Activated T-helper 9 cell treated with anti-CD3 and anti-CD28 coated beads, Interleukin-2, amount 50 U/mL, for 16 hours (primary cell): ENCODE measurements at regions not wholly inside any gene's neighbourhood (a gene's known extent, or its start where the extent isn't known, plus 50 kb on each side); places are given as distances from the start of the nearest gene placed in this dataset.
"Not testable (repeated sequence)": the region's sequence is repeated elsewhere in the genome, so short reads cannot be mapped to it uniquely, and the experiment has no call there.

Experiments used
- DNase-seq: peaks from one replicate; pipeline ENCODE4 v3.0.0-alpha.2; 2020; ENCODE audit warnings: low read depth

DNA sequence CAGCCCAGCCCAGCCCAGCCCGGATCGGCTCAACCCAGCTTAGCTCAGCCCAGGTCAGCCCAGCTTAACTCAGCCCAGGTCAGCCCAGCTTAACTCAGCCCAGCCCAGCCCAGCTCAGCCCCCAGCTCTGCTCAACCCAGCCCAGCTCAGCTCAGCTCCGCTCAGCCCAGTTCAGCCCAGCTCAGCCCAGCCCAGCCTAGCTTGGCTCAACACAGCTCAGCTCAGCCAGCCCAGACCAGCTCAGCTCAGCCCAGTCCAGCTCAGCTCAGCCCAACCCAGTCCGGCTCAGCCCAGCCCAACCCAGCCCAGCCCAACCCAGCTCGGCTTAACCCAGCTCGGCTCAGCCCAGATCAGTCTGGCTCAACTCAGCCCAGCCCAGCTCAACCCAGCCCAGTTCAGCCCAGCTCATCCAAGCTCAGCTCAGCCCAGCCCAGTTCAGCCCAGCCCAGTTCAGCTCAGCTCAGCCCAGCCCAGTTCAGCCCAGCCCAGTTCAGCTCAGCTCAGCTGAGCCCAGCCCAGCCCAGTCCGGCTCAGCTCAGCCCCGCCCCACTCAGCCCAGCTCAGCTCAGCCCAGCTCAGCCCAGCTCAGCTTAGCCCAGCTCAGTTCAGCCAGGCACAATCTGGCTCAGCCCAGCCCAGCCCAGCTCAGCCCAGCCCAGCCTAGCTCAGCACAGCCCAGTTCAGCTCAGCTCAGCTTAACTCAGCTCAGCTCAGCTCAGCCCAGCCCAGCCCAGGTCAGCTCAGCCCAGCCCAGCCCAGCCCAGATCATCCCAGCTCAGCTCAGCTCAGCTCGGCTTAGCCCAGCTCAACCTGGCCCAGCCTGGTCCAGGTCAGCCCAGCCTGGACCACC, 331.7 kb downstream of the TMEM121 start:
- no peak for DNase-seq

DNA sequence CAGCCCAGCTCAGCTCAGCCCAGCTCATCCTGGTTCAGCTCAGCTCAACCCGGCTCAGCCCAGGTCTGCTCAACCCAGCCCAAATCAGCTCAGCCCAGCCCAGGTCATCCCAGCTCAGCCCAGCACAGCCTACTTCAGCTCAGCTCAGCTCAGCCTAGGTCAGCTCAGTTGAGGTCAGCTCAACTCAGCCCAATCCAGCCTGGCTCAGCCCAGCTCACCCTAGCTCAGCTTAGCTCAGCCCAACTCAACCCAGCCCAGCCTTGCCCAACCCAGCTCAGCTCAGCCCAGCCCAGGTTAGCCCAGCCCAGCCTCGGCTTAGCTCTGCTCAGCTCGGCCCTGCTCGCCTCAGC, 332.3 kb downstream of the TMEM121 start:
- no peak for DNase-seq

DNA sequence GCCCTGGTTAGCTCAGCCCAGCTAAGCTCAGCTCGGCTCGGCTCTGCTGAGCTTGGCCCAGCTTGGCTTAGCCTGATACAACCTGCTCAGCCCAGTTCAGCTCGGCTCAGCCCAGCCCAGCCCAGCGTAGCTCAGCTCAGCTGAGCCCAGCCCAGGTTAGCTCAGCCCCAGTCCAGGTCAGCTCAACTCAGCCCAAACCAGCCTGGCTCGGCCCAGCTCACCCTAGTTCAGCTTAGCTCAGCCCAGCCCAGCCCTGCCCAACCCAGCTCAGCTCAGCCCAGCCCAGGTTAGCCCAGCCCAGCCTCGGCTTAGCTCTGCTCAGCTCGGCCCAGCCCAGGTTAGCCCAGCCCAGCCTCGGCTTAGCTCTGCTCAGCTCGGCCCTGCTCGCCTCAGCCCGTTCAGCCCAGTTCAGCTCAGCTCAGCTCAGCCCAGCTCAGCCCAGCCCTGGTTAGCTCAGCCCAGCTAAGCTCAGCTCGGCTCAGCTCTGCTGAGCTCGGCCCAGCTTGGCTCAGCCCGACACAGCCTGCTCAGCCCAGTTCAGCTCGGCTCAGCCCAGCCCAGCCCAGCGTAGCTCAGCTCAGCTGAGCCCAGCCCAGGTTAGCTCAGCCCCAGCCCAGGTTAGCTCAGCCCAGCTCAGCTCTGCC, 332.8 kb downstream of the TMEM121 start:
- not testable (repeated sequence) for DNase-seq

DNA sequence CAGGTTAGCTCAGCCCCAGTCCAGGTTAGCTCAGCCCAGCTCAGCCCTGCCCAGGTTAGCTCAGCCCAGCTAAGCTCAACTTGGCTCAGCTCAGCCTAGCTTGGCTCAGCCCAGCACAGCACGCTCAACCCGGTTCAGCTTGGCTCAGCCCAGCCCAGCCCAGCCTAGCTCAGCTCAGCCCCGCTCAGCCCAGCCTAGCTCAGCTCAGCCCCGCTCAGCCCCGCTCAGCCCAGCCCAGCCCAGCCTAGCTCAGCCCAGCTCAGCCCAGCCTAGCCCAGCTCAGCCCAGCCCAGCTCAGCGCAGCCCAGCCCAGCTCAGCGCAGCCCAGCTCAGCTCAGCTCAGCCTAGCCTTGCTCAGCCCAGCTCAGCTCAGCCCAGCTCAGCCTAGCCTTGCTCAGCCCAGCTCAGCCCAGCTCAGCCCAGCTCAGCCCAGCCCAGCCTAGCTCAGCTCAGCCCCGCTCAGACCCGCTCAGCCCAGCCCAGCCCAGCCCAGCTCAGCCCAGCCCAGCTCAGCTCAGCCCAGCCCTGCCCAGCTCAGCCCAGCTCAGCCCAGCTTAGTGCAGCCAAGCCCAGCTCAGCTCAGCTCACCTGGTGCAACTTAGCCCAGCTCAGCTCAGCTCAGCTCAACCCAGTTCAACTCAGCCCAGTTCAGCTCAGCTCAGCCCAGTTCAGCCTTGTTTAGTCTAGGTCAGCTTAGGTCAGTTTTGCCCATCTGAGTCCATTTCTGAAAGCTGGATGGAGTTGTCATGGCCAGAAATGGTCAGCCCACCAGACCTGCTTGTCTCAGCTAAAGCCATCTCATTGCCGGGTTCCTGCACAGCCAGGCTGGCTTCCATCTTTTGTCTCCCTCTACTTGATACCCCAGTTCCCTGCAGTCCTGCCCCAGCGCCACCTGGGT, 333.6 kb downstream of the TMEM121 start:
- DNase-seq = no peak

DNA sequence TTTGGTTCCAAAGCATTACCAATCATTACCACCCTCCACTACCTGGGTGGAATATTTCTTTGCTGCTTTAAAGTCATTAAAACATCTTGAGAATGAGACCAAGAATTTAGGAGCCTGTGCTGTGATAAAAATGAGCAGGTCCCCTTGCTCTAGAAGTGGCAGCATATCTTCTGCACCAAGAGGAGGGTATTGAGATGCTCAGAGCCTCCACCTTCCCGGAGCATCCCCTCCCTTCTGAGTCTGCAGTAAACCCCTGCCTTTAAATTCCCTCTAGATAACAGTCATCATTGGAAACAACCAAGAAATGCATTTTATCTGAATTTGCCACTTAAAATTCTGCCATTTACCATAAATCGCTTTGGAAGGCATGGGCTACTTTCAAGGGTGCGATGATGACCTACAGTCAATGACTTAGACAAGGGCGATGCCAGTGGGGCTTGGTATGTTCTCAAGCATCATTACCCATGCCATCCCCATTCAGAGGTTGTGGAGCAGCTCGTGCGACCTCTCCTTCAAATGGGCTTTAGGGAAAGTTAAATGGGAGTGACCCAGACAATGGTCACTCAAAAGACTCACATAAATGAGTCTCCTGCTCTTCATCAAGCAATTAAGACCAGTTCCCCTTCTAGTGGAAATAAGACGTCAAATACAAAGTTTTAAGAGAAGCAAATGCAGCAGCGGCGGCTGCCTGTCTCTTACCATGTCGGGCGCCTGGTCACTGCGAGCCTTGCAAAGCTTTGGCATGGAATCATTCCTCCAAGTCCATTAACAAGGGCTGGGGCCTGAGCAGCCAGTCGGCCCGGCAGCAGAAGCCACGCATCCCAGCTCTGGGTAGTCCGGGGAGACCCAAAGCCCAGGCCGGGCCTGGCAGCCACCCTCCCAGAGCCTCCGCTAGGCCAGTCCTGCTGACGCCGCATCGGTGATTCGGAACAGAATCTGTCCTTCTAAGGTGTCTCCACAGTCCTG, 334.5 kb downstream of the TMEM121 start:
- no peak for DNase-seq

DNA sequence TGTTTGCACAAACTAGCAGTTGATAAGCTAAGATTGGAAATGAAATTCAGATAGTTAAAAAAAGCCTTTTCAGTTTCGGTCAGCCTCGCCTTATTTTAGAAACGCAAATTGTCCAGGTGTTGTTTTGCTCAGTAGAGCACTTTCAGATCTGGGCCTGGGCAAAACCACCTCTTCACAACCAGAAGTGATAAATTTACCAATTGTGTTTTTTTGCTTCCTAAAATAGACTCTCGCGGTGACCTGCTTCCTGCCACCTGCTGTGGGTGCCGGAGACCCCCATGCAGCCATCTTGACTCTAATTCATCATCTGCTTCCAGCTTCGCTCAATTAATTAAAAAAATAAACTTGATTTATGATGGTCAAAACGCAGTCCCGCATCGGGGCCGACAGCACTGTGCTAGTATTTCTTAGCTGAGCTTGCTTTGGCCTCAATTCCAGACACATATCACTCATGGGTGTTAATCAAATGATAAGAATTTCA, 335.6 kb downstream of the TMEM121 start:
- no peak for DNase-seq

DNA sequence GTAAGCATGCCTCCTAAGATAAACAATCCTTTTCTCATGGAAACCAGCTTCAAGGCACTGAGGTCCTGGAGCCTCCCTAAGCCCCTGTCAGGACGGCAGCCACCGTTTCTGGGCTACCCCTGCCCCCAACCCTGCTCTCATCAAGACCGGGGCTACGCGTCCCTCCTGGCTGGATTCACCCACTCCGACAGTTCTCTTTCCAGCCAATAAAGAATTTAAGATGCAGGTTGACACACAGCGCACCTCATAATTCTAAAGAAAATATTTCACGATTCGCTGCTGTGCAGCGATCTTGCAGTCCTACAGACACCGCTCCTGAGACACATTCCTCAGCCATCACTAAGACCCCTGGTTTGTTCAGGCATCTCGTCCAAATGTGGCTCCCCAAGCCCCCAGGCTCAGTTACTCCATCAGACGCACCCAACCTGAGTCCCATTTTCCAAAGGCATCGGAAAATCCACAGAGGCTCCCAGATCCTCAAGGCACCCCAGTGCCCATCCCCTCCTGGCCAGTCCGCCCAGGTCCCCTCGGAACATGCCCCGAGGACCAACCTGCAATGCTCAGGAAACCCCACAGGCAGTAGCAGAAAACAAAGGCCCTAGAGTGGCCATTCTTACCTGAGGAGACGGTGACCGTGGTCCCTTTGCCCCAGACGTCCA, 336.3 kb downstream of the TMEM121 start:
- DNase-seq = no peak

DNA sequence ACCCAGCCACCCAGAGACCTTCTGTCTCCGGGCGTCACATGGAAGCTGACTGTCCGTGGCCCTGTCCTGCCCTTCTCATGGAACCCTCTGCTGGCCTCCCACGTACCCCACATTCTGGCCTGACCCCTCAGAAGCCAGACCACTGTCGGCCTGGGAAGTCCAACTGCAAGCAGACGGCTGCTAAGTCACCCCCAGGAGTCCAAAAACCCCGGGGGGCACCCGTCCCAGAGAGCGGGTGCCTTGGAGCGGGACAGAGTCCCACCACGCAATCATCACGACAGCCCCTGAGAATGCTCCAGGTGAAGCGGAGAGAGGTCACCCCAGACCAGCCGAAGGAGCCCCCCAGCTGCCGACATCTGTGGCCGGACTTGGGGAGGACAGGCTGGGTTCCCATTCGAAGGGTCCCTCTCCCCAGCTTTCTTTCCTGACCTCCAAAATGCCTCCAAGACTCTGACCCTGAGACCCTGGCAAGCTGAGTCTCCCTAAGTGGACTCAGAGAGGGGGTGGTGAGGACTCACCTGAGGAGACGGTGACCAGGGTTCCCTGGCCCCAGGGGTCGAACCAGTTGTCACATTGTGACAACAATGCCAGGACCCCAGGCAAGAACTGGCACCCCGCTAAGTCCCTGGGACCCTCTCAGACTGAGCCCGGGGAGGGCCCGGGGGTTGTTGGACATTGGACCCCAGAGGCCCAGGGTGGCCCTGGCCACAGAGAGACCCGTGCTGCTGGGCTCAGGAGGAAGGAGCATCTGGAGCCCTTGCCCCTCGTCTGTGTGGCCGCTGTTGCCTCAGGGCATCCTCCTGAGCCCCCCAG, 337.1 kb downstream of the TMEM121 start:
- DNase-seq = no peak

DNA sequence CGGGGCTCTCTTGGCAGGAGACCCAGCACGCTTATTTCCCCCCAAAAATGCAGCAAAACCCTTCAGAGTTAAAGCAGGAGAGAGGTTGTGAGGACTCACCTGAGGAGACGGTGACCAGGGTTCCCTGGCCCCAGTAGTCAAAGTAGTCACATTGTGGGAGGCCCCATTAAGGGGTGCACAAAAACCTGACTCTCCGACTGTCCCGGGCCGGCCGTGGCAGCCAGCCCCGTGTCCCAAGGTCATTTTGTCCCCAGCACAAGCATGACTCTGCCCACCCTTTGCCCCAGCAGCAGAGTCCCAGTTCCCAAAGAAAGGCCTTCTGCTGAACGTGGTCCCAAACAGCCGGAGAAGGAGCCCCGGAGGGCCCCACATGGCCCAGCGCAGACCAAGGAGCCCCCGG, 337.7 kb downstream of the TMEM121 start:
- no peak for DNase-seq

DNA sequence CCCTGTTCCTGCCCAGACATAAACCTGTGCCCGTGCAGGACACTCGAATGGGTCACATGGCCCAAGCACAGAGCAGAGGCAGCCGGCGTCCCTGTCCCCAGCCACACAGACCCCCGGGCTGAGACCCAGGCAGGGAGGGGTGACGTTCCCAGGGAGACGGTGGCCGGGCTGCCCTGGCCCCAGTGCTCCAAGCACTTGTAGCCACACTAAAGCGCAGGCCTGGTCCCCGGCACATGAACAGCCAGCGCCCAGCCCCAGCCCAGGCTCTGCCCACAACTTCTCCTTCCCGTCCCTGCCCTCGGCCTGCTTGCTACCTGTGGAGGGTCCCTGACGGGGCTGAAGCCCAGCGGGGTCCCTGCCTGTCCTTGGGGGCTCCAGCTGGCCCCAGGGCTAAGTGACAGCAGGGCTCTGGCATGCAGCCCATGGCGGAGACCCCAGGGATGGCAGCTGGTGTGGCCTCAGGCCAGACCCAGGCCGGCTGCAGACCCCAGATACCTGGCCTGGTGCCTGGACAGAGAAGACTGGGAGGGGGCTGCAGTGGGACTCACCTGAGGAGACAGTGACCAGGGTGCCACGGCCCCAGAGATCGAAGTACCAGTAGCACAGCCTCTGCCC, 338.4 kb downstream of the TMEM121 start:
- no peak for DNase-seq

DNA sequence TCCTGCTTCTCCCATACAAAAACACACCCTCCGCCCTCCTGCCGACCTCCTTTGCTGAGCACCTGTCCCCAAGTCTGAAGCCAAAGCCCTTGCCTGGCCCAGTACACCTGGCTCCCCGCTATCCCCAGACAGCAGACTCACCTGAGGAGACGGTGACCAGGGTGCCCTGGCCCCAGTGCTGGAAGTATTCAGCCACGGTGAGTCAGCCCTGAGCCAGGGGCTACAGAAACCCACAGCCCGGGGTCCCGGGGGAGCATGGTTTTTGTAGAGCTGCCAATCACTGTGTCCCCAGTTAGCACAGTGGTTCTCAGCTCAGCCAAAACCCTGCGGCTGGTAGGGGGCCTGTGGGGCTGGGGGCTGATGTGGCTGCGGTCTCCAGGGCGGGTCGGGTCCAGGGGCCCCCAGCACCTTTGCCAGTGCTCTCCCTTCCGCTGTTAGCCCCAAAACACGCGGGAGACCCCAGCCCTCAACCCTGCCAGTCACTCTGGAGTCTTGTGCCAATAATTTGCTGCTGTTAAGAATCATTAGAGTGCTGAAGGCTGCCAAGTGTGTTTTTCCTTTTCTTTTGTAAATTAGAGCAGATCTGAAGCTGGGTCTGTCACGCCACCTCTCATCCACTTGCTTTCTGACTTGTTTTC, 339.0 kb downstream of the TMEM121 start:
- DNase-seq = no peak

DNA sequence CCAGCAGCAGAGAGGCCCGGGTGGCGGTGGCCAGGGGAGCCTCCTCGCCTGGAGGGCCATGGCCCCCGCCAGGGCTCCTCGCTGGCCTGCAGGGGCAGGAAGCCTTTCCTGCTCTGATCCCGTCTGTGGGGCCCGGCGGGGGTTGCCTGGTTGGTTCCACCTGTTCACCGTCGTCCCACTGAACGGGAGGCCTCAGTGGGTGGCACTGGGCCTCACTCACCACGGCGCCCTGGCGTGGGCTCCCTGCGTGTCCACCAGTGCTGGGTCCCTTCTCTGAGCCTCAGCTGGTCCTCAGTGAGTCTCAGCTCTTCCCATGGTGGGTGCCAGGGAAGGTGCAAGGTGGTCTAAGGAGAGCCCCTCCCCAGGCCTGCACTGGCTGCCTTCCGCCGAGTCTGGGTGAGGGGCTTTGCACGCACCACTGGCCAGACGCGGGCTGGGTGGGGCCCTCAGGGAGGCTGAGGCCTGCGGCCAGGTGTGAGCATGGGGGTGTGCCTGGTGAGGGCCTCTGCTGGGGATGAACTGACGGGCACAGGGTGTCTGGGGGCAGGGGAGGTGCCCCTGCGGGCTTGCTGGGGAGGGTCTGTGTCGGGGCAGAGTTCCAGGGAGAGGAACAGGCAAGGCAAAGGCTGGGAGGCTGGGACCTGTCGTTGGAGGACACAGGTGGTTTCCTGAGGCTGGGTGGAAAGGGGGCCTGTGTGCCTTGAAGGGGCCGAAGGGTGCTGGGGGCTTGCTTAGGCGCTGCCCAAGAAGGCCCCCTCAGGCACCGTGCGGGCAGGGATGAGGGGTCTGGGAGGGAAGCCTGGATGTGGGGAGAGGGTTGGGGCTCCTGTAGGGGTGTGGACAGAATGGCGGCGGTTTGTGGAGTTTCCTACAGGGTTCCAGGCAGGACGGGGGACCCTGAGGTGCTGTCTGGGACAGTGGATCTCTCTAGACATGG, 339.8 kb downstream of the TMEM121 start:
- no peak for DNase-seq

DNA sequence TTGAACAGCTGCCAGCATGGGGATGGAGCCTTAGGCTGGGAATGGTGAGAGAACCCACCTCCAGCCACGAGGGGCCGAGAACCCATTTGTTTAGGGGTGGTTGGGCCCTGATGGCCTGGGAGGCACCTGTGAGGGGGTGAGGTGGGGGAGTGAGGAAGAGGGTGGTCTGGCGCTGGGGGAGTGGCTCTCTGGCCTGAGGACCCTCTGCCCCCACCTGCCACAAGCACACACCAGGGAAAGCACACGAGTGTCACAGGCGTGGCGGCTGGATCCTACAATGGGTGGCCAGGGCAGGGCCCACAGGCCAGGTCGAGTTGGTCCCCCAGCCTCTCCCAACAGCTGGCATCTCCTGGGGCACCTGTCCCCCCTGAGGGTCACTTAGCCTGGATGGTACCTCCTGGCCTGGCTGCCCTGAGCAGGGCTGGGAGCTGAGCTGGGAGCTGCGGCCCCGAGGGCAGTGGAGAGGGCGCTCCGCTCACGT, 340.5 kb downstream of the TMEM121 start:
- no peak for DNase-seq

DNA sequence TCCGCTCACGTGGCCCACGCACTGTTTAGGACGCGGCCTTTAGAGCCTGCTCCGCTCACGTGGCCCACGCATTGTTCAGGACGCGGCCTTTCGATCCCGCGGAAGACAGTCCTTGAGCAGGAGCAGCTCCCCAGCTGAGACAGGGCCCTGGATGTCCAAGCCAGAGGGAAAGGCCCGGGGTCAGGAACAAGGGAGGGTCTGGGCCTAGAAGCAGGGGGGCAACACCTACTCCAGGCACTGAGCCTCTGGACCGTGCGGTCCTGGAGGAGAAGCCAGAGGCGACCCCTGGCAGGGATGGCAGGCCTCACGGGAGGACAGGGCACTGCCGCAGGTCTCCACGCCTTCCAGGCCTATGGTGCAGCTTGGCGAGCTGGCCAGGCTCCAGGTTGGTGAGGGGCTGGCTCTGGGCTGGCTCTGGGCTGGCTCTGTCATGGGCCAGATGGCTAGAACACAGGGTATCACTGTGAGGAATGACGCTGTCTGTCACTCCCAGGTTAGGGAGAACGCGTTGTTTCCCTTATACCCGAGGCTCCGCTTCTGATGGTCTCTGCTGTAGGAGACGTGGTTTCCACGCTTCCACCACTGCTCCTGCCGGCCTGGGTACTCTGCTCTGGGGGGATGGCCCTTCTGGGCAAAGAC, 341.7 kb downstream of the TMEM121 start:
- no peak for DNase-seq

DNA sequence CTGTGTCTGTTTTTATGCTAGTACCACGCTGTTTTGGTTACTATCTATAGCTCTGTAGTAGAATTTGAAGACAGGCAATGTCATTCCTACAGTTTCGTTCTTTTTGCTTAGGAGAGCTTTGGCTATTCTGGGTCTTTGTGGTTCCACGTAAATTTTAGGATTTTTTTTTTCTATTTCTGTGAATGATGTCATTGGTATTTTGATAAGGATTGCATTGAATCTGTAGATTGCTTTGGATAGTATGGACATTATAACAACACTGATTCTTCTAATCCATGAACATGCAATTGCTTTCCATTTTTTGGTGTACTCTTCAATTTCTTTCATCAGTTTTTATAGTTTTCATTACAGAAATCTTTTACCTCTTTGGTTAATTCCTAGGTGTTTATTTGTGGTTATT, 345.2 kb downstream of the TMEM121 start:
- no peak for DNase-seq

DNA sequence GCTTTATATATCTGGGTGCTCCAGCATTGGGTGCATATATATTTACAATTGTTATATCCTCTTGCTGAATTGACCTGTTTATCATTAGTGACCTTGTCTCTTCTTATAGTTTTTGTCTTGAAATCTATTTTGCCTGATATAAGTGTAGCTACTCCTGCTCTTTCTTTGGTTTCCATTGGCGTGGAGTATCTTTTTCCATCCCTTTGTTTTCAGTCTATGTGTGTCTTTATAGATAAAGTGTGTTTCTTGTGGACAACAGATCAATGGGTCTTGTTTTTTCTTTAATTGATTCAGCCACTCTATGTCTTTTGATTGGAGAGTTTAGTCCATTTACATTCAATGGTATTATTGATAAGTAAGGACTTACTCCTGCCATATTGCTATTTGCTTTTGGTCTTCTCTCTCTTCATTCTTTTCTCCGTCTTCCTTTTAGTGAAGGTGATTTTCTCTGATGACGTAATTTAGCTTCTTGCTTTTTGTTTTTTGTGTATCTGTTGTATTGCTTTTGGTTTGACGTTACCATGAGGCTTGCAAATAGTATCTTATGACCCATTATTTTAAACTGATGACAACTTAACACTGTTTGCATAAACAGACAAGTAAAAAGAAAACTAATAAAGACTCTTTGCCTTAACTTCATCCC, 347.6 kb downstream of the TMEM121 start:
- DNase-seq = no peak

DNA sequence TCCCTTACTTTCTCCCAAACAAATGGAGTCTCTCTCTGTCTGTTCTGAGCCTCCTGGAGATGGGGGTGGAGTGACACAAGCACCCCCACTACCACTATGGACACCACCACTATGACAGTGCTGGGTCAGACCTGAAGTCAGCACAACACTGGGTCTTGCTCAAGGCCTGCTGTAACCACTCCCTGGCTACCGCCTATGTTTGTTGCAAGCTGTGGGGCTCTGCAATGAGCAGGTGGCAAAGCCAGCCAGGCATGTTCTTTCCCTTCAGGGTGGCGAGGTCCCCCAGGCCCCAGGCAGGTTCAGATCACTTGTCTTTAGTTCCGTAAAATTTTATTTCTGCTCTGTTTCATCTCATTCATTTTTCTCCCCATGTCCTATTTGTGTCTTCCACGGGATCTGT, 349.8 kb downstream of the TMEM121 start:
- no peak for DNase-seq
